DND-41 (cell line): ENCODE measurements at regions not wholly inside any gene's neighbourhood (a gene's known extent, or its start where the extent isn't known, plus 50 kb on each side); places are given as distances from the start of the nearest gene placed in this dataset.

Experiments
- ATAC-seq: fragments of 200-7000 bp; cut with Tn5 transposase; 3 replicates; pipeline ENCODE4 v1.9.1; 2021; ENCODE audit warnings: low read depth; ENCODE audit not compliant: insufficient read depth
- DNase-seq: peaks from one replicate; pipeline ENCODE4 v3.0.0-alpha.2; 2020
- H2AFZ ChIP-seq: 2 replicates; pipeline ENCODE4 v1.6.0; 2012; ENCODE audit warnings: low read depth, low read length
- H3K27ac ChIP-seq: 2 replicates; pipeline ENCODE4 v1.5.1; 2012; ENCODE audit warnings: low read length, inconsistent platforms
- H3K27me3 ChIP-seq: fragments of 200-600 bp; sonication (generic); 2 replicates; pipeline ENCODE4 v1.6.0; 2012; ENCODE audit warnings: low read length, mild to moderate bottlenecking, inconsistent platforms; ENCODE audit not compliant: insufficient read depth, poor library complexity
- H3K36me3 ChIP-seq: 2 replicates; pipeline ENCODE4 v1.5.1; 2012; ENCODE audit warnings: low read length, inconsistent platforms; ENCODE audit not compliant: insufficient read depth
- H3K4me1 ChIP-seq: 2 replicates; pipeline ENCODE4 v1.5.1; 2012; ENCODE audit warnings: mild to moderate bottlenecking, low read length; ENCODE audit not compliant: insufficient read depth
- H3K4me2 ChIP-seq: 2 replicates; pipeline ENCODE4 v1.6.0; 2012; ENCODE audit warnings: mild to moderate bottlenecking, moderate library complexity, low read length, inconsistent platforms; ENCODE audit not compliant: insufficient read depth
- H3K4me3 ChIP-seq, 2 experiments: fragments of 200-600 bp in 1 of 2; shearing (Covaris generic) in 1 of 2; 2 replicates each; pipeline ENCODE4 v1.5.1; 2012 to 2016; ENCODE audit warnings: inconsistent platforms in 2 of 2, low read length in 2 of 2, mild to moderate bottlenecking in 2 of 2, low read depth in 1 of 2, moderate library complexity in 1 of 2
- H3K79me2 ChIP-seq: 2 replicates; pipeline ENCODE4 v1.6.0; 2012; ENCODE audit warnings: low read length, inconsistent platforms; ENCODE audit not compliant: insufficient read depth
- H3K9ac ChIP-seq: 2 replicates; pipeline ENCODE4 v1.6.0; 2012; ENCODE audit warnings: low read depth, mild to moderate bottlenecking, inconsistent platforms, low read length, moderate library complexity
- H3K9me3 ChIP-seq: 2 replicates; pipeline ENCODE4 v1.5.1; 2012; ENCODE audit warnings: low read length, moderate library complexity, mild to moderate bottlenecking, inconsistent platforms; ENCODE audit not compliant: insufficient read depth, severe bottlenecking
- H4K20me1 ChIP-seq: 2 replicates; pipeline ENCODE4 v1.6.0; 2012; ENCODE audit warnings: low read length; ENCODE audit not compliant: insufficient read depth
- EZH2 ChIP-seq: IDR thresholded peaks from 3 replicates; pipeline ENCODE4 v1.6.1; 2012; ENCODE audit warnings: borderline replicate concordance, low read depth, mild to moderate bottlenecking, moderate library complexity, low read length, inconsistent platforms; ENCODE audit not compliant: severe bottlenecking
- TF ChIP-seq, protein P1 (sequence below): IDR thresholded peaks from 2 replicates; pipeline ENCODE4 v1.5.1; 2012; ENCODE audit warnings: borderline replicate concordance, low read length, moderate library complexity, mild to moderate bottlenecking; ENCODE audit not compliant: poor library complexity, severe bottlenecking; ENCODE audit errors: extremely low read depth

- no peak overlapping the region for H2AFZ ChIP-seq
- H3K4me3 ChIP-seq: no peak overlapping the region
- no peaks in the 10 kb centered on the region for H4K20me1 ChIP-seq
- H3K36me3 ChIP-seq: no peaks in the 10 kb centered on the region
- no peak for DNase-seq
- H3K4me1 ChIP-seq: no peaks in the 10 kb centered on the region
- no peak for ATAC-seq
- H3K27me3 ChIP-seq: no peaks in the 10 kb centered on the region
- no peaks in the 10 kb centered on the region for H3K79me2 ChIP-seq
- TF ChIP-seq EZH2: no peak
- TF ChIP-seq, protein P1, sequence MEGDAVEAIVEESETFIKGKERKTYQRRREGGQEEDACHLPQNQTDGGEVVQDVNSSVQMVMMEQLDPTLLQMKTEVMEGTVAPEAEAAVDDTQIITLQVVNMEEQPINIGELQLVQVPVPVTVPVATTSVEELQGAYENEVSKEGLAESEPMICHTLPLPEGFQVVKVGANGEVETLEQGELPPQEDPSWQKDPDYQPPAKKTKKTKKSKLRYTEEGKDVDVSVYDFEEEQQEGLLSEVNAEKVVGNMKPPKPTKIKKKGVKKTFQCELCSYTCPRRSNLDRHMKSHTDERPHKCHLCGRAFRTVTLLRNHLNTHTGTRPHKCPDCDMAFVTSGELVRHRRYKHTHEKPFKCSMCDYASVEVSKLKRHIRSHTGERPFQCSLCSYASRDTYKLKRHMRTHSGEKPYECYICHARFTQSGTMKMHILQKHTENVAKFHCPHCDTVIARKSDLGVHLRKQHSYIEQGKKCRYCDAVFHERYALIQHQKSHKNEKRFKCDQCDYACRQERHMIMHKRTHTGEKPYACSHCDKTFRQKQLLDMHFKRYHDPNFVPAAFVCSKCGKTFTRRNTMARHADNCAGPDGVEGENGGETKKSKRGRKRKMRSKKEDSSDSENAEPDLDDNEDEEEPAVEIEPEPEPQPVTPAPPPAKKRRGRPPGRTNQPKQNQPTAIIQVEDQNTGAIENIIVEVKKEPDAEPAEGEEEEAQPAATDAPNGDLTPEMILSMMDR: no peak
- no peak overlapping the region for H3K27ac ChIP-seq
- no peak overlapping the region for H3K9ac ChIP-seq
- no peaks in the 10 kb centered on the region for H3K9me3 ChIP-seq
- H3K4me2 ChIP-seq: no peak overlapping the region
Observed at GRCh38 chr5:163687414-163687813, 182.0 kb downstream of the MAT2B start.

DNA sequence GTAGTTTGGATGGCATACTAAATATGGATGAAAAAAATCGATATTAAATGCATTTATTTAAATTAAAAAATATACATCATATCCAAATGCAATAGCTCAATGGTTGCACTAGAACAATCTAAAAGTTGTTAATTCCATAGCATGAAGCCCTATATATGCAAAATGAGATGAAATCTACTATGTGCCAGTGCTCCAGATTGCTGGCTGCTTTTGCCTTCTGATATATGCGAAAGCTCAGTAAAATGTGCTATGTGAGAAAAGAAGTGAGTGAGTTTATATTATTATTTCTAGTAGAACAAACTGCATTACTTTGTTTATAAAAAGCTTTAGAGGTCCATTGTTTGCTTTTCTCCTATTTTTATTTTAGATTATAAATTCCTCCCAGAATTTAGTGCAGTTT, 186.7 kb downstream of the MAT2B start:
- ATAC-seq (no peak), DNase-seq (no peak)
- Histone ChIP-seq H4K20me1 (no peaks in the 10 kb centered on the region), H3K79me2 (no peaks in the 10 kb centered on the region), H2AFZ (no peak overlapping the region), H3K4me1 (no peaks in the 10 kb centered on the region), H3K27ac (no peak overlapping the region), H3K27me3 (no peaks in the 10 kb centered on the region), H3K9me3 (no peaks in the 10 kb centered on the region), H3K4me2 (no peak overlapping the region), H3K9ac (no peak overlapping the region), H3K4me3 (no peak overlapping the region), H3K36me3 (no peaks in the 10 kb centered on the region)
- no peak for TF ChIP-seq EZH2
- TF ChIP-seq, protein P1: no peak

GRCh38 chr5:163695830-163696578, 190.6 kb downstream of the MAT2B start:
- H3K36me3 ChIP-seq: no peaks in the 10 kb centered on the region
- ATAC-seq: no peak
- TF ChIP-seq, protein P1: peak; percentile 34
- TF ChIP-seq EZH2: no peak

More at GRCh38 chr5:163695830-163696578, 190.6 kb downstream of the MAT2B start:
- Histone ChIP-seq H2AFZ (no peak overlapping the region), H3K4me1 (no peaks in the 10 kb centered on the region), H3K27me3 (no peaks in the 10 kb centered on the region), H3K9me3 (no peaks in the 10 kb centered on the region), H3K4me2 (no peak overlapping the region), H3K27ac (no peak overlapping the region), H3K79me2 (no peaks in the 10 kb centered on the region), H3K9ac (no peak overlapping the region), H3K4me3 (no peak overlapping the region), H4K20me1 (no peaks in the 10 kb centered on the region)
- no peak for DNase-seq
